ENCODE measurements at regions not wholly inside any gene's neighbourhood (a gene's known extent, or its start where the extent isn't known, plus 50 kb on each side); places are given as distances from the start of the nearest gene placed in this dataset.
"Not testable (repeated sequence)": the region's sequence is repeated elsewhere in the genome, so short reads cannot be mapped to it uniquely, and the experiment has no call there.

- DNase-seq (ENCODE audit: low read depth) = no peak
Observed at GRCh38 chr20:54933212-54933904, 458.0 kb downstream of the DOK5 start.

DNA sequence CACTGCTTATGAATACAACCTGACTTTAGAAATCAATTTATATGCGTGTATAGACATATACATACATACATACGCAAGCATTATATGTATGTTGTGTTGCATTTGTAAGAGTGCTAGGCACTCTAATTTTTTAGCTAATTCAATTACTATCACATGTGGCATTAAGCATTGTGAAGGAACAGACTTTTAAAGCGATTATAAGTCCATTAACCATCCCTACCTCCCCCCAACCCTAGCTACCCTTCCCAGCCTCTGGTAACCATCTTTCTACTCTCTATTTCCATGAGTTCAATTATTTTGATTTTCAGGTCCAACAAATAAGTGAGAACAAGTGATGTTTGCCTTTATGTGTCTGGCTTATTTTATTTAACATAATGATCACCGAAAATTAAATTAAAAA, 453.8 kb downstream of the DOK5 start:
- DNase-seq (ENCODE audit: low read depth) = no peak

DNA sequence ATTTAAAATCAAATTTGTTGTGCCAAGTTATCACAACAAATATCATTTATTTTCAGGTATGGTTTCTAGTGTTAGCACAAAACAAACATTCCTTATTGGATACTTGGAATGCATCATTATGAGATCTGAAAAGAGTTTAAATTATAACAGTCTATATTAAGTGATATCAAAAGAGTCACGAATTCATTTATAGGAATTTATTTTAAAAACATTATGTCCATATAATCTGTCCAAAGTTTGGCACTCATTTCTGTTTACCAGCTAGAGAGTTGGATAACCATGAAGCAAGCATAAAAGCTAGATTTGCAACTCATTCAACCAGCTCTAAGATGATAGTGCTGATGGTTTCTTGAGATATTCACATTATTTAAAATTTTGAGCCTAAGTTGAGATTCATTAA, 453.2 kb downstream of the DOK5 start:
- no peak for DNase-seq (ENCODE audit: low read depth)

DNA sequence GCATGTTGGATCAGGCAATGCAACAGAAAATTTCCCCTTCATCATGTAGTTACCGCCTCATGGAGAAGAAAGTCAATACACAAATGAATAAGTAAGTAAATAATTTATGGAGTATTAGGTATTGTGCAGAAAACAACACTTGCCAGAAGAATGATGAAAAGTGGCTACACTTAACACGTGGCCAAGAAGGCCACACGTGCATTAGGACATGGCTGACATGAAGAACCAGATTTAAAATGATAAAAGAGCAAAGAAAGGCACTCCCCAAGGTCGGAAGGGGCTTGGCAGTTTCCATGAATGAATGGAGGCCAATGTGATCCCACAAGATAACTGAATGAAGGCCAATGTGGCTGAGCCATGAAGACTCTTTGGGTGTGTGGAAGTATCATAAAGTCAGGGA, 447.2 kb downstream of the DOK5 start:
- no peak for DNase-seq (ENCODE audit: low read depth)

- no peak for DNase-seq (ENCODE audit: low read depth)
Observed at GRCh38 chr20:54922096-54922495, 446.7 kb downstream of the DOK5 start.

- DNase-seq (ENCODE audit: low read depth) = no peak
Observed at GRCh38 chr20:54920491-54920890, 445.1 kb downstream of the DOK5 start.

DNA sequence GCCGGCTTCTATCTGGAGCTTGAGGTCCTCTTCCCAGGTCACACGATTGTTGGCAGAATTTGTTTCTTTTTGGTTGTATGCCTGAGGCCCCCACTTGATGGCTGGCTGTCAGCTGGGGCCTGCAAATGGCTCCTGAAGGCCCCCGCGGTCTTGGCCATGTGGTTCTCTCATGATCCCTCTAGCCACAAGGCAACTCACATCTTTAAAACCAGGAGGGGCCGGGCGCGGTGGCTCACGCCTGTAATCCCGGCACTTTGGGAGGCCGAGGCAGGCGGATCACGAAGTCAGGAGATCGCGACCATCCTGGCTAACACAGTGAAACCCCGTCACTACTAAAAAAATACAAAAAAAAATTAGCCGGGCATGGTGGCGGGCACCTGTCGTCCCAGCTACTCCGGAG, 443.6 kb downstream of the DOK5 start:
- DNase-seq (ENCODE audit: low read depth) = not testable (repeated sequence)

- no peak for DNase-seq (ENCODE audit: low read depth)
Observed at GRCh38 chr20:54914995-54915394, 439.6 kb downstream of the DOK5 start.

- DNase-seq (ENCODE audit: low read depth) = no peak
Observed at GRCh38 chr20:54909702-54910101, 434.3 kb downstream of the DOK5 start.

- not testable (repeated sequence) for DNase-seq (ENCODE audit: low read depth)
Observed at GRCh38 chr20:54906134-54906533, 430.7 kb downstream of the DOK5 start.

GRCh38 chr20:54897787-54898186, 422.4 kb downstream of the DOK5 start:
- DNase-seq (ENCODE audit: low read depth) = no peak

DNA sequence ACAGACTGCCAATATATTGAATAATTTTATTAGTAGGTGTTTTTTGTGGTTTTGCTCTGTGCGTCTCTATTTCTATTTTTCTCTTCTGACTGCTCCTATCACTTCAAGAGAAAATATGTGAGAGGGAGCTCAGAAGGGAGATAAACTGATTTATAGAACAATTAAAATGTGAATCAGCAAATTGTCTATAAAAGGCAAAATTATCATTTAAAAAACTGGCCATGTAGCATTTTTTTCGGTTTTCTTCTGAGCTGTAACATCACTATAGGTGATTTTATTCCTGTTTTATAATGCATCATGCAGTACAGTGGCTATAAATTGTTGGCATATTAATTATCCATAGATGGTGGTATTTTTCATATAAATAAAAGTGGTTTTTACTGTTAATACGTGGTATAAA, 416.5 kb downstream of the DOK5 start:
- DNase-seq (ENCODE audit: low read depth) = no peak

- no peak for DNase-seq (ENCODE audit: low read depth)
Observed at GRCh38 chr20:54879393-54879792, 404.0 kb downstream of the DOK5 start.

GRCh38 chr20:54875307-54875706, 399.9 kb downstream of the DOK5 start:
- no peak for DNase-seq (ENCODE audit: low read depth)

- DNase-seq (ENCODE audit: low read depth) = no peak
Observed at GRCh38 chr20:54874718-54875117, 399.3 kb downstream of the DOK5 start.

DNA sequence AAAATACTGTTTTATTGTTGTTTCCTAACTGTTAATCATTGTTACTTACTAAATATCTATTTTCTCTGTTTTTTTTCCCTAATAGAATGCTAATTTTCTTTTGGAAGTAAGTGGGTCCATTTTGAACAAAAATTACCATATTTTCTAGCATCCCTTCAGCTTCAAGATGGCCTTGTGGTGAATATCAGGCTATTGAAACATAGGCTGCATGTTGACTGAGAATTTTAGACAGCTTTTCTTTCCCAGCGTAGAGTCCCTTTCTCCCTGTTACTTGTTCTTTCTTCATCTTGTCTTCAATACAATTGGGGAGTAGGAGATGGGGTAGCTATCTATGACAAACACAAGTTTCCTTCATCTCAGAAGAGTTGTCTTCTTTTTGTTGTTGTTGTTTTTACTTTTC, 397.0 kb downstream of the DOK5 start:
- no peak for DNase-seq (ENCODE audit: low read depth)

GRCh38 chr20:54869765-54870164, 394.4 kb downstream of the DOK5 start:
- DNase-seq (ENCODE audit: low read depth) = no peak

DNA sequence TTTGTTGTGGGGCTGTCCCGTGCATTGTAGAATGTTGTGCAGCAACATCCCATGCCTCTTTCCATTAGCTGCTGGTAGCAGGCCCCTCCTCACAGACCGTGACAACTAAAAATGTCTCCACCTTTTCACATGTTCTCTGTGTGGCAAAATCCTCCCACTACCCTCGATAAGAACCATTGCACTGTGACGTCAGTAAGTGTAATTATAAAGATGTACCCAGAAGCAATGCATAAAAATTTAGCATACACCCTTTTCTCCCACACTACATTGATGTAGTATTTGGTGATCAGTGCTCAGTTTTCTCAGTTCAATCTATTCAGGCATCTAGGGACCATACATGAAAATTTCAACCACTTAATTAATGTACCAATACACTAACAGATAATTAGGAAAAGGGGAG, 389.9 kb downstream of the DOK5 start:
- no peak for DNase-seq (ENCODE audit: low read depth)

- DNase-seq (ENCODE audit: low read depth) = no peak
Observed at GRCh38 chr20:54860716-54861115, 385.3 kb downstream of the DOK5 start.

DNA sequence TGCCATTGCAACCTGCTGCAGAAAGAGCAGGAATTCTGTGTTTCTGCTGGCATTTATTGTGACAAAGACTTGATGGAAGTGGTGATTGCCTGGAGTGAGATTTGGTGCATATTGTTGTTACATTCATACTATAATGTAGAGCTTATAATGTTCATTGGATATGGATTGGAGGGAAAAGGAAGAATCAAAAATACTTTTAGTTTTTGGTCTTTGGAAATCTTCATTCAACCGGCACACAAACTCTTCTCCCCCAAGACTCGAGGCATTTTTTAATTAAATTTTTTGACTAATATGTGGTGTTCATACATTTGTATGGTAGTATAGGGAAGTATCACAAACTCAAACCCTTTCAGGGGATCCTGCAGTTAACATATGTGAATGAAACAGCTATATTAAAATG, 380.8 kb downstream of the DOK5 start:
- no peak for DNase-seq (ENCODE audit: low read depth)

DNA sequence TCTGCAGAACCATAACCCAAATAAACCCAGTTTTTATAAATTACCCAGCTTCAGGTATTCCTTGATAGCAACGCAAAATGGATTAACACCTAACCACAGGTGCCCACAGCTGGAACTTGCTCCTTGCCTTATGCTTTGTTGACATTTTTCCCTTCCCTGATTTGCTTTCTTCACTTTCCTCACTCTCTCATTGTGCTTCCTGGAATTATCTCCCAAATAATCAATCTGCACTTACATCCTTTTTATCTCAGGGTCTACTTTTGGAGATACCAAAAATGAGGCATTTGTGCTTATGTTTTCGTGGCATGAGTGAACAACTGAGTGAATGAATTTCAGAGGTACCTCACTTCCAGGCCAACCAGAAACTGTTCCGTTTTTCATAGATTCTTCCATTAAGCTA, 374.3 kb downstream of the DOK5 start:
- DNase-seq (ENCODE audit: low read depth) = no peak

DNA sequence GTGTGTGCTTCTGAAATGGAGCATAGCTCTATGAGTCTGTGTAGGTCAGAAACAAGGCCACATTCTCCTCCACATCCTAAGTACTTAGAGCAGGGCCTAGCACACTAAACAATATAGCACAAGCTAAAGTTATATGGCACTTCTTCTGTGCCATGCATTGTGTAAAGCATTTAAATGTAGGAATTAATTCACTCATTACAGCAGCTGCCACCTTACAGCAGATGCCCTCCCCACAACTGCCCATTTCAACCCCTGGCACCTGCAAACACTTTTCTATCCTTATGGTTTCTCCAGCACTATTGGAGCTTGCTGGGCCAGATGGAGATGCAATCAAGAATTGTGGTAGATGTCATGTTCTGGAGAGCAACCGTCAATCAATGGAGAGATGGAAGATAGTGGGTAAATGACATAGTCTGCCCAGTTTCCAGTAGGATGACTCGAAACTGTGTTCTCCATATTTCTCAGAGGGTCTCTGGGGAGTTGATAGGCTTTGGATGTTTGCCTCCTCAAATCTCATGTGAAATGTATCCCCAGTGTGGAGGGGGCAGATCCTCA, 373.7 kb downstream of the DOK5 start:
- no peak for DNase-seq (ENCODE audit: low read depth)

DNA sequence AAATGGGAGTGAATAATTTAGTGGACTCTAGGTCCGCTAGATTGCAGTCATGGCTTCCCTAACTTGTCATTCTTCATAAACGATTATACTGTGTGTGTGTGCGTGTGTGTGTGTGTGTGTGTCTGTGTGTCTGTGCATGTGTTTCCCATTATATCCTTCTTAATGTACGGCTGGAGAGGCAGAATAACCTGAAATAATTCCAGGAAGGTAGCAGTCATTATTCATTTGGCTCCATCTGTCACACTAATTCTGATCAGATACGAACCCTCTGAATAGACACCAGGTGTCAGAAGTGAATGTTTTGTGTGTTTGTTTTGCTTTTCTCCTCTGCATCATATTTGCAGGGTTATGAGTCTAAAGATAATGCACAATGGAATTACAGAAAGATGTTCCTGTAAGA, 372.9 kb downstream of the DOK5 start:
- no peak for DNase-seq (ENCODE audit: low read depth)

- DNase-seq (ENCODE audit: low read depth) = no peak
Observed at GRCh38 chr20:54846948-54847347, 371.6 kb downstream of the DOK5 start.

Data from ELR (cell line).